ENCODE measurements at regions not wholly inside any gene's neighbourhood (a gene's known extent, or its start where the extent isn't known, plus 50 kb on each side); places are given as distances from the start of the nearest gene placed in this dataset.

DNA sequence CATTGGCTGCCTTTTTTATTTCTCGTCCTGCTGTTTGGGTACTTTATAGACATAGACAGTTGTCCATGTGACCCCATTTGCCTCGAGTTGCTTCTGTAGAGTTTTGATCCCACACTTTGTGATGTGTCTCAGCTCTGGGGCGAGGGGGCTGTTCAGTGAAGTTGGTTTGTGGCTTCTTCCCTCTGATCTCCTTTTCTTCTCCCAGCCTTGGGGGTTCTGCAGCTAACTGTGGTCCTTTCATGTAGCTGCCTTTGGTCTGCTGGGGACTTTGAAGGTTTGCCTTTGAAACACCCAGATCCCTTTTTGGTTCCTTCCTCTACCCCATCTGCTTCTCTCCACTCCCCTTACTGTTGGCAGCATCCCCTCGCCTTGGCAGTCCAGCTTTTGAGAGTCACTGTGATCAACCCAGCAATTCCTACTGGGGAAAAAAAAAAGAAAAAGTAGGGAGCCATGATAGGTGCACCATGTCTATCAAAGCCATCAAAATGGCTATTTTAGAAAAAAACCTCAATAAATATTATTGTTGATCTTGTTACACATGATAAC is 728.8 kb upstream of the RBFOX1 start:
- no peaks in the 10 kb centered on the region for H3K27me3 Mint-ChIP-seq (ENCODE audit: unreplicated experiment)
- no TSS peak for BruUV-seq (replicated peaks)
- peaks cover 14% of the 10 kb centered on the region for H3K9me3 Mint-ChIP-seq (ENCODE audit: low read depth, unreplicated experiment)
- no peak overlapping the region for H3K27ac Mint-ChIP-seq (ENCODE audit: unreplicated experiment)
- H3K4me3 Mint-ChIP-seq (ENCODE audit: low read depth, unreplicated experiment) = no peak overlapping the region
- no peak for DNase-seq
- intact Hi-C loops (cut with micrococcal nuclease; ENCODE audit: unreplicated experiment) = no loop called here
- H3K36me3 Mint-ChIP-seq (ENCODE audit: insufficient read depth, unreplicated experiment) = no peaks in the 10 kb centered on the region
- TF ChIP-seq, protein P1, sequence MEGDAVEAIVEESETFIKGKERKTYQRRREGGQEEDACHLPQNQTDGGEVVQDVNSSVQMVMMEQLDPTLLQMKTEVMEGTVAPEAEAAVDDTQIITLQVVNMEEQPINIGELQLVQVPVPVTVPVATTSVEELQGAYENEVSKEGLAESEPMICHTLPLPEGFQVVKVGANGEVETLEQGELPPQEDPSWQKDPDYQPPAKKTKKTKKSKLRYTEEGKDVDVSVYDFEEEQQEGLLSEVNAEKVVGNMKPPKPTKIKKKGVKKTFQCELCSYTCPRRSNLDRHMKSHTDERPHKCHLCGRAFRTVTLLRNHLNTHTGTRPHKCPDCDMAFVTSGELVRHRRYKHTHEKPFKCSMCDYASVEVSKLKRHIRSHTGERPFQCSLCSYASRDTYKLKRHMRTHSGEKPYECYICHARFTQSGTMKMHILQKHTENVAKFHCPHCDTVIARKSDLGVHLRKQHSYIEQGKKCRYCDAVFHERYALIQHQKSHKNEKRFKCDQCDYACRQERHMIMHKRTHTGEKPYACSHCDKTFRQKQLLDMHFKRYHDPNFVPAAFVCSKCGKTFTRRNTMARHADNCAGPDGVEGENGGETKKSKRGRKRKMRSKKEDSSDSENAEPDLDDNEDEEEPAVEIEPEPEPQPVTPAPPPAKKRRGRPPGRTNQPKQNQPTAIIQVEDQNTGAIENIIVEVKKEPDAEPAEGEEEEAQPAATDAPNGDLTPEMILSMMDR (IDR thresholded peaks at IDR 0.05; ENCODE audit: unreplicated experiment) = no peak
- CTCF ChIA-PET = interaction anchor here (0.7 kb wide), 1 partner anchor 79 kb away, joined by 3 read pairs; no protein-coding TSS in a partner anchor
- H3K4me1 Mint-ChIP-seq (ENCODE audit: low read depth, unreplicated experiment) = no peaks in the 10 kb centered on the region

DNA sequence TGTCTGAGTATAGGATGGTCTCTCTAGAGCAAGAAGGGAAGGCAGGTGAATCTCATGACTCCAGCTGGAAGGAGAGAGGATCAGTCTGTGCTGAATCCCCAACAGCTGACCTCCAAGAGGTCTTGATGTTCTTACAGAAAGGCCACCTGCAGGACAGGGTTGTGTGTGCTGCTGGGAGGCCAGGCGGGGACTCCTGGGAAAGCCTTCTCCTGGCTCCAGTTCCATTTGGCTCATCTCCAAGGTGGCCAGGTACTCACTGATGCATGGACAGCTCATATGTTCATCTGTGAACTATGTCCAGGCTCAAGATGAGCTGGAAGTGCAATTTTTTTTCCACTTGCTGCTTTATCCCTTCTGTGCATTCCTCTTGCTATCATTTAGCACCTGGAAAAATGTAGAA is 730.2 kb upstream of the RBFOX1 start:
- Mint-ChIP-seq H3K4me1 (ENCODE audit: low read depth, unreplicated experiment) (no peaks in the 10 kb centered on the region), H3K27ac (ENCODE audit: unreplicated experiment) (no peak overlapping the region), H3K36me3 (ENCODE audit: insufficient read depth, unreplicated experiment) (no peaks in the 10 kb centered on the region), H3K27me3 (ENCODE audit: unreplicated experiment) (no peaks in the 10 kb centered on the region), H3K4me3 (ENCODE audit: low read depth, unreplicated experiment) (no peak overlapping the region), H3K9me3 (ENCODE audit: low read depth, unreplicated experiment) (peaks cover 12% of the 10 kb centered on the region)
- no TSS peak for BruUV-seq (replicated peaks)
- CTCF ChIA-PET = no interaction called here
- intact Hi-C loops (cut with micrococcal nuclease; ENCODE audit: unreplicated experiment) = no loop called here
- TF ChIP-seq, protein P1 (IDR thresholded peaks at IDR 0.05; ENCODE audit: unreplicated experiment) = no peak
- no peak for DNase-seq

DNA sequence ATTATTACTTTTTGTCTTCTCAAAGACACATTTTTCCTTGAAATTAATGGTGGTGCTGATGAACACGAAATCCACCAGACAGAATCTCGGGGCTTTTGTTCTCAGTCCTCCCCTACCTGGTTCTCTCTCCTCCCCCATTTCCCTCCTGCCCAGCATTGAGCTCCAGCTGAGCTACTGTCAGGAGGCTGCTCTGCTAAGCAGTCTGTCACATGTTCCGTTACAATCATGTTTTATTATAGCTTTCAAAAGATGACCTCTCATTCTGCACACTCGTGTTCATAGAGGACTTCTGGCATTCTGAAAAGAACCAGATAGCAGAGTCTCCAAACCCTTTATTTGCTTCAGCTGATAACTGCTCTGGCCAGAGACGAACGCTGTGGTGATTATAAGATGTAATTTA is 732.5 kb upstream of the RBFOX1 start:
- Mint-ChIP-seq H3K36me3 (ENCODE audit: insufficient read depth, unreplicated experiment) (no peaks in the 10 kb centered on the region), H3K4me1 (ENCODE audit: low read depth, unreplicated experiment) (no peaks in the 10 kb centered on the region), H3K27me3 (ENCODE audit: unreplicated experiment) (no peaks in the 10 kb centered on the region), H3K4me3 (ENCODE audit: low read depth, unreplicated experiment) (no peak overlapping the region), H3K9me3 (ENCODE audit: low read depth, unreplicated experiment) (peaks cover 8% of the 10 kb centered on the region), H3K27ac (ENCODE audit: unreplicated experiment) (no peak overlapping the region)
- BruUV-seq (replicated peaks) = no TSS peak
- CTCF ChIA-PET = no interaction called here
- TF ChIP-seq, protein P1 (IDR thresholded peaks at IDR 0.05; ENCODE audit: unreplicated experiment) = no peak
- DNase-seq = no peak
- intact Hi-C loops (cut with micrococcal nuclease; ENCODE audit: unreplicated experiment) = no loop called here

DNA sequence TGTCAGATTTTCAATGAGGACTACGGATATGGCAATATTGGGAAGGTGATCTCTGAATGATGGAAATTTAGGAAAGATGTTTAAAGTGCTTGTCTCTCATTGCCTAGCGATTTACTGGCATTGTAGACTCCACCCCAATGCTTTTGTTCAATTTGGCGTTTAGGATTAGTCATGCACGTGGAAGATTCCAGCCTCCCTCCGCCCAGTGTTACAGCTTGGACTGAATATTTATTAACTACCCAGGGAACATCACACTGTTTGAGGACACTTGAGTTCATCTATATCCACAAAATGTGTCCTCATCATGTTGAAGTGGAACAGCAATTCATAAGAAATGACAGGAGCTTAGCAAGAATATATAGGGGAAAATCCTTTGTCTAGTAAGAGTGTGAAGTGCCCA is 738.8 kb upstream of the RBFOX1 start:
- BruUV-seq (replicated peaks) = no TSS peak
- Mint-ChIP-seq H3K4me3 (ENCODE audit: low read depth, unreplicated experiment) (no peak overlapping the region), H3K27me3 (ENCODE audit: unreplicated experiment) (no peaks in the 10 kb centered on the region), H3K9me3 (ENCODE audit: low read depth, unreplicated experiment) (peaks cover 15% of the 10 kb centered on the region), H3K4me1 (ENCODE audit: low read depth, unreplicated experiment) (no peaks in the 10 kb centered on the region), H3K36me3 (ENCODE audit: insufficient read depth, unreplicated experiment) (no peaks in the 10 kb centered on the region), H3K27ac (ENCODE audit: unreplicated experiment) (no peak overlapping the region)
- DNase-seq = no peak
- intact Hi-C loops (cut with micrococcal nuclease; ENCODE audit: unreplicated experiment) = no loop called here
- CTCF ChIA-PET = no interaction called here
- TF ChIP-seq, protein P1 (IDR thresholded peaks at IDR 0.05; ENCODE audit: unreplicated experiment) = no peak

Data from Calu3 (cell line).